Suppressor macrophage (primary cell): ENCODE measurements at regions not wholly inside any gene's neighbourhood (a gene's known extent, or its start where the extent isn't known, plus 50 kb on each side); places are given as distances from the start of the nearest gene placed in this dataset.

Experiments used
- DNase-seq, 4 experiments: peaks; one replicate each; pipeline ENCODE4 v3.0.0-alpha.2; 2020 to 2022

GRCh38 chr3:104696470-104696869, 670.2 kb upstream of the ALCAM start:
- DNase-seq = no peak

GRCh38 chr3:104711406-104711805, 655.3 kb upstream of the ALCAM start:
- DNase-seq = no peak

GRCh38 chr3:104715972-104716371, 650.7 kb upstream of the ALCAM start:
- DNase-seq = no peak

GRCh38 chr3:104717828-104718196, 648.9 kb upstream of the ALCAM start:
- peak in 2 of 4 experiments; percentile 2 to 10 for DNase-seq

GRCh38 chr3:104723000-104723399, 643.7 kb upstream of the ALCAM start:
- DNase-seq = no peak

GRCh38 chr3:104731074-104731473, 635.6 kb upstream of the ALCAM start:
- DNase-seq = no peak

GRCh38 chr3:104734627-104735026, 632.1 kb upstream of the ALCAM start:
- no peak for DNase-seq

- no peak for DNase-seq
Measured at GRCh38 chr3:104735691-104736090, 631.0 kb upstream of the ALCAM start.

GRCh38 chr3:104738271-104738670, 628.4 kb upstream of the ALCAM start:
- no peak for DNase-seq

- no peak for DNase-seq
Measured at GRCh38 chr3:104740874-104741379, 625.8 kb upstream of the ALCAM start.

- DNase-seq = no peak
Measured at GRCh38 chr3:104742044-104742443, 624.7 kb upstream of the ALCAM start.

GRCh38 chr3:104745313-104745712, 621.4 kb upstream of the ALCAM start:
- DNase-seq = no peak

GRCh38 chr3:104746056-104746455, 620.7 kb upstream of the ALCAM start:
- DNase-seq = no peak

- DNase-seq = no peak
Measured at GRCh38 chr3:104750581-104750980, 616.1 kb upstream of the ALCAM start.

GRCh38 chr3:104755791-104756190, 610.9 kb upstream of the ALCAM start:
- DNase-seq = no peak

- DNase-seq = no peak
Measured at GRCh38 chr3:104763007-104763406, 603.7 kb upstream of the ALCAM start.

GRCh38 chr3:104764496-104764895, 602.2 kb upstream of the ALCAM start:
- DNase-seq = no peak

GRCh38 chr3:104768886-104769285, 597.8 kb upstream of the ALCAM start:
- DNase-seq = no peak

GRCh38 chr3:104779324-104779723, 587.4 kb upstream of the ALCAM start:
- no peak for DNase-seq

- no peak for DNase-seq
Measured at GRCh38 chr3:104781112-104781511, 585.6 kb upstream of the ALCAM start.

GRCh38 chr3:104785947-104786346, 580.8 kb upstream of the ALCAM start:
- no peak for DNase-seq

GRCh38 chr3:104787306-104787705, 579.4 kb upstream of the ALCAM start:
- no peak for DNase-seq

GRCh38 chr3:104788807-104789206, 577.9 kb upstream of the ALCAM start:
- DNase-seq = no peak

GRCh38 chr3:104791331-104791730, 575.4 kb upstream of the ALCAM start:
- DNase-seq = no peak

- no peak for DNase-seq
Measured at GRCh38 chr3:104796556-104796955, 570.2 kb upstream of the ALCAM start.

GRCh38 chr3:104805042-104805441, 561.7 kb upstream of the ALCAM start:
- no peak for DNase-seq
